Neuron (in vitro differentiated cells): ENCODE measurements at regions not wholly inside any gene's neighbourhood (a gene's known extent, or its start where the extent isn't known, plus 50 kb on each side); places are given as distances from the start of the nearest gene placed in this dataset.

ENCODE experiments used
- H2AFZ ChIP-seq: one replicate; pipeline ENCODE4 v1.6.1; 2013; ENCODE audit warnings: low read depth, mild to moderate bottlenecking, inconsistent platforms, low read length, moderate library complexity
- H3K27me3 ChIP-seq: one replicate; pipeline ENCODE4 v1.6.1; 2013; ENCODE audit warnings: low read length; ENCODE audit not compliant: insufficient read depth
- H3K36me3 ChIP-seq: one replicate; pipeline ENCODE4 v1.6.1; 2013; ENCODE audit warnings: low read length; ENCODE audit not compliant: insufficient read depth
- H3K4me1 ChIP-seq: one replicate; pipeline ENCODE4 v1.6.1; 2013; ENCODE audit warnings: low read length; ENCODE audit not compliant: insufficient read depth
- H3K4me3 ChIP-seq: 2 replicates; pipeline ENCODE4 v1.5.1; 2013; ENCODE audit warnings: mild to moderate bottlenecking, low read length, moderate library complexity
- H3K9me3 ChIP-seq: one replicate; pipeline ENCODE4 v1.6.1; 2013; ENCODE audit warnings: low read length

GRCh38 chr13:74190999-74191398 lies 56.8 kb upstream of the KLF12 start:
- Histone ChIP-seq H2AFZ (no peak overlapping the region), H3K4me3 (no peak overlapping the region), H3K27me3 (no peaks in the 10 kb centered on the region), H3K9me3 (no peaks in the 10 kb centered on the region), H3K4me1 (peaks cover 5% of the 10 kb centered on the region), H3K36me3 (no peaks in the 10 kb centered on the region)

- Histone ChIP-seq H3K4me3 (no peak overlapping the region), H2AFZ (no peak overlapping the region)
These were observed 53.4 kb upstream of the KLF12 start for GRCh38 chr13:74187564-74187963.

GRCh38 chr13:74184283-74184682 lies 50.1 kb upstream of the KLF12 start:
- H3K27me3 ChIP-seq = no peaks in the 10 kb centered on the region
- no peaks in the 10 kb centered on the region for H3K9me3 ChIP-seq
- H3K4me1 ChIP-seq = no peaks in the 10 kb centered on the region
- no peak overlapping the region for H3K4me3 ChIP-seq
- no peak overlapping the region for H2AFZ ChIP-seq
- no peaks in the 10 kb centered on the region for H3K36me3 ChIP-seq

More at GRCh38 chr13:74187564-74187963, 53.4 kb upstream of the KLF12 start:
- Histone ChIP-seq H3K4me1 (peaks cover 5% of the 10 kb centered on the region), H3K9me3 (no peaks in the 10 kb centered on the region), H3K27me3 (no peaks in the 10 kb centered on the region), H3K36me3 (no peaks in the 10 kb centered on the region)
